PC-3 (cell line): ENCODE measurements at regions not wholly inside any gene's neighbourhood (a gene's known extent, or its start where the extent isn't known, plus 50 kb on each side); places are given as distances from the start of the nearest gene placed in this dataset.
"Not testable (repeated sequence)": the region's sequence is repeated elsewhere in the genome, so short reads cannot be mapped to it uniquely, and the experiment has no call there.

ENCODE experiments used
- ATAC-seq: fragments of 200-7000 bp; cut with Tn5 transposase; 2 replicates; pipeline ENCODE4 v1.9.1; 2020; ENCODE audit warnings: mild to moderate bottlenecking, moderate library complexity
- BruUV-seq: library from RNA; stranded (reverse); fragments of 400-500 nt; replicated peaks from 2 replicates; lab custom pipeline; 2021; lab: Mats Ljungman, UMichigan
- CTCF ChIA-PET: fragments of 300-600 bp; sonication (Branson Sonifier 250); formaldehyde crosslinking; loops from one replicate; lab custom pipeline; 2022; ENCODE audit warnings: antibody characterized with exemption; lab: Charles Lee
- POLR2A ChIA-PET: fragments of 300-600 bp; sonication (Branson Sonifier 250); formaldehyde crosslinking; loops from one replicate; lab custom pipeline; 2022; ENCODE audit warnings: antibody characterized with exemption; ENCODE audit not compliant: unreplicated experiment; lab: Charles Lee
- DNase-seq: peaks from one replicate; pipeline ENCODE4 v3.0.0-alpha.2; 2015
- H2AFZ ChIP-seq: fragments of 300-600 bp; sonication (generic); 2 replicates; pipeline ENCODE4 v1.6.0; 2016; ENCODE audit warnings: antibody characterized with exemption, low read length
- H3F3A ChIP-seq: fragments of 300-600 bp; sonication (generic); one replicate; pipeline ENCODE4 v1.6.0; 2017; ENCODE audit warnings: antibody characterized with exemption, low read length, control low read depth, mild to moderate bottlenecking; ENCODE audit not compliant: unreplicated experiment
- H3K27ac ChIP-seq: fragments of 300-600 bp; sonication (generic); 2 replicates; pipeline ENCODE4 v1.5.1; 2016; ENCODE audit warnings: mild to moderate bottlenecking, low read length
- H3K27me3 ChIP-seq: fragments of 300-600 bp; sonication (generic); 2 replicates; pipeline ENCODE4 v1.6.1; 2016; ENCODE audit warnings: low read length, mixed read lengths
- H3K36me3 ChIP-seq: fragments of 300-600 bp; sonication (generic); 2 replicates; pipeline ENCODE4 v1.6.1; 2016; ENCODE audit warnings: low read depth, mixed run types, low read length, mixed read lengths
- H3K4me1 ChIP-seq: fragments of 300-600 bp; sonication (generic); 2 replicates; pipeline ENCODE4 v1.5.1; 2016; ENCODE audit warnings: low read length; ENCODE audit not compliant: insufficient read depth
- H3K4me2 ChIP-seq: fragments of 300-600 bp; sonication (generic); 2 replicates; pipeline ENCODE4 v1.6.0; 2016; ENCODE audit warnings: low read length
- H3K4me3 ChIP-seq: fragments of 300-600 bp; sonication (generic); 2 replicates; pipeline ENCODE4 v1.5.1; 2016; ENCODE audit warnings: mild to moderate bottlenecking, low read length, mixed read lengths
- H3K79me2 ChIP-seq: fragments of 300-600 bp; sonication (generic); 2 replicates; pipeline ENCODE4 v1.6.1; 2017; ENCODE audit warnings: low read length, mixed read lengths
- H3K9ac ChIP-seq: fragments of 300-600 bp; sonication (generic); 2 replicates; pipeline ENCODE4 v1.6.0; 2016; ENCODE audit warnings: mild to moderate bottlenecking, low read length
- H3K9me2 ChIP-seq: fragments of 300-600 bp; sonication (generic); replicated peaks from 2 replicates; pipeline ENCODE4 v1.6.1; 2016; ENCODE audit warnings: mixed run types, low read length, mixed read lengths
- H3K9me3 ChIP-seq: fragments of 300-600 bp; sonication (generic); 2 replicates; pipeline ENCODE4 v1.6.1; 2016; ENCODE audit warnings: low read length, mixed read lengths
- H4K20me1 ChIP-seq: fragments of 300-600 bp; sonication (generic); 2 replicates; pipeline ENCODE4 v1.6.1; 2016; ENCODE audit warnings: low read length, mixed read lengths
- EZH2 ChIP-seq: fragments of 300-600 bp; sonication (generic); IDR thresholded peaks from one replicate; pipeline ENCODE4 v1.6.1; 2017; ENCODE audit warnings: antibody characterized with exemption, mild to moderate bottlenecking, low read length; ENCODE audit not compliant: unreplicated experiment
- EZH2phosphoT487 ChIP-seq: fragments of 300-600 bp; sonication (generic); IDR thresholded peaks from 2 replicates; pipeline ENCODE4 v1.6.1; 2018; ENCODE audit warnings: mild to moderate bottlenecking, antibody characterized with exemption, low read length, borderline replicate concordance
- intact Hi-C: fragments of 100-400 bp; cut with micrococcal nuclease; formaldehyde crosslinking; loops from 2 replicates; pipeline ENCODE4 v1.9.0; 2023
- TF ChIP-seq, protein P1 (sequence below): fragments of 300-600 bp; sonication (generic); conservative IDR thresholded peaks from 2 replicates; pipeline ENCODE4 v1.5.1; 2017; ENCODE audit warnings: antibody characterized with exemption, low read depth, mild to moderate bottlenecking, low read length

DNA sequence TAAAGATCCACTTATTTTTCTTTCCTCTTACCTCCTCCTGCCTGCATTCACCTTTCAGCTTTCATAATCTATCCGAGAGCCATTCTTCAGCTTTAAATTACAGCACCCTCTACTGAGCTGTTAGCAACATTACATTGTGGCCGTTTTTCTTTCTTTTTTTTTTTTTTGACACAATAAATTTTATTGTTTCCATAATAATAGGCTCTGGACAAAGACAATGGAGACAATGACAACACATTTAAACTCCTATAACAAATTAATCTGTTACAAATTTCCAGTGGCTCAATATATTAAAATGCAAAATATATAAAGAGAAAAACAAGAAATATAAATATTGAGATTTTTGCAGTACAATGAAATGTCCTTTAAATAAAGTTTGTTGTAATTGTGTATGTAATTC, 312.7 kb upstream of the COX7C start:
- POLR2A ChIA-PET: interaction anchor here (0.6 kb wide), 1 partner anchor 19 kb away, joined by 3 read pairs; no protein-coding TSS in a partner anchor
- intact Hi-C loops: loop anchor here (5.0 kb wide), 1 partner anchor 103 kb away; no protein-coding TSS in a partner anchor
- peak; percentile 60 for DNase-seq

DNA sequence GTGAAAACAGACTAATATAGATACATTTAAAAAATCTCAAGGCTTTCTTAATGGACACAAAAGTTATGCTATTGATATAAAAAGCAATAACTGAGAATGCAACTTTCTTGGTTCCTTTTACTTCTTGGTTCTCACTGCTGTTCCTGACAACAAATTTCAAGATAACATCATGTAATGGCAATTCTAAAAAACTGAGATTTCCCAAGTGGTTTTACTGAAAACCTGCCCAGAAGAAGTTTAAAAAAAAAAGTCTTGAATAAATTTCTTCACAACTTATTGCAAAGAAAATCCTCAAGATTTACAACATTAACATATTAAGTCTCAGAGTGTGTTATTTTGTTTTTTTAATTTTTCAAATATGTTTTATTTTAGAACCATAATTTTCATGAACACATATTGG, 302.8 kb upstream of the COX7C start:
- H3K27me3 ChIP-seq: no peaks in the 10 kb centered on the region
- H3K27ac ChIP-seq: no peak overlapping the region
- no peaks in the 10 kb centered on the region for H3K79me2 ChIP-seq
- BruUV-seq: no TSS peak
- no peaks in the 10 kb centered on the region for H3K36me3 ChIP-seq
- no peaks in the 10 kb centered on the region for H4K20me1 ChIP-seq
- ATAC-seq (no peak), DNase-seq (no peak)
- POLR2A ChIA-PET: no interaction called here
- no peak overlapping the region for H3K4me3 ChIP-seq
- TF ChIP-seq, protein P1, sequence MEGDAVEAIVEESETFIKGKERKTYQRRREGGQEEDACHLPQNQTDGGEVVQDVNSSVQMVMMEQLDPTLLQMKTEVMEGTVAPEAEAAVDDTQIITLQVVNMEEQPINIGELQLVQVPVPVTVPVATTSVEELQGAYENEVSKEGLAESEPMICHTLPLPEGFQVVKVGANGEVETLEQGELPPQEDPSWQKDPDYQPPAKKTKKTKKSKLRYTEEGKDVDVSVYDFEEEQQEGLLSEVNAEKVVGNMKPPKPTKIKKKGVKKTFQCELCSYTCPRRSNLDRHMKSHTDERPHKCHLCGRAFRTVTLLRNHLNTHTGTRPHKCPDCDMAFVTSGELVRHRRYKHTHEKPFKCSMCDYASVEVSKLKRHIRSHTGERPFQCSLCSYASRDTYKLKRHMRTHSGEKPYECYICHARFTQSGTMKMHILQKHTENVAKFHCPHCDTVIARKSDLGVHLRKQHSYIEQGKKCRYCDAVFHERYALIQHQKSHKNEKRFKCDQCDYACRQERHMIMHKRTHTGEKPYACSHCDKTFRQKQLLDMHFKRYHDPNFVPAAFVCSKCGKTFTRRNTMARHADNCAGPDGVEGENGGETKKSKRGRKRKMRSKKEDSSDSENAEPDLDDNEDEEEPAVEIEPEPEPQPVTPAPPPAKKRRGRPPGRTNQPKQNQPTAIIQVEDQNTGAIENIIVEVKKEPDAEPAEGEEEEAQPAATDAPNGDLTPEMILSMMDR: no peak
- no peak for TF ChIP-seq EZH2phosphoT487
- no peak for TF ChIP-seq EZH2
- intact Hi-C loops: no loop called here
- H3K9me3 ChIP-seq: no peaks in the 10 kb centered on the region
- no peaks in the 10 kb centered on the region for H3K9me2 ChIP-seq
- H3K4me2 ChIP-seq: no peak overlapping the region
- no peaks in the 10 kb centered on the region for H3K4me1 ChIP-seq
- no peak overlapping the region for H2AFZ ChIP-seq
- no peaks in the 10 kb centered on the region for H3F3A ChIP-seq
- H3K9ac ChIP-seq: no peak overlapping the region
- CTCF ChIA-PET: no interaction called here

More for the DNA sequence above, 312.7 kb upstream of the COX7C start:
- H3K27me3 ChIP-seq, H3K9ac ChIP-seq, H3K36me3 ChIP-seq, H3K9me3 ChIP-seq, H3K4me3 ChIP-seq, H3K27ac ChIP-seq, H2AFZ ChIP-seq, BruUV-seq, H3K9me2 ChIP-seq, H3K79me2 ChIP-seq, H4K20me1 ChIP-seq, H3F3A ChIP-seq: not testable (repeated sequence)
- peaks cover 20% of the 10 kb centered on the region for H3K4me1 ChIP-seq
- TF ChIP-seq, protein P1: peak; percentile 62
- H3K4me2 ChIP-seq: peak overlapping the region; percentile 65
- ATAC-seq: peak; percentile 46
- CTCF ChIA-PET: interaction anchor here (0.6 to 0.7 kb wide), 2 partner anchors 134 to 575 kb away, joined by 3 read pairs; no protein-coding TSS in a partner anchor

DNA sequence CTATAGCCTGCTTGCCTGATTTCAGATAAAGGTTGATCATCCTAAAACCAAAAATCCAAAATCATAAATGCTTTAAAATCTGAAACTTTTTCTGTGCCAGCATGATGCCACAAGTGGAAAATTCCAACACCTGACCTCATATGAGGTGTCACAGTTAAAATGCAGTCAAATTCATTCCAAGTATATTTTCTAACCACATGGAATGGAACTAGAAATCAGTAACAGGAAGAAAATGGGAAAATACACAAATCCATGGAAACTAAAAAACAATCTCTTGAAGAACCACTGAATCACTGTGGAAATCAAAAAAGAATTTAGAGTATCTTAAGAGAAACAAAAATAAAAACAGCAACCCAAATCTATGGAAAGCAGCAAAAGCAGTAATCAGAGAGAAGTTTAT, 297.5 kb upstream of the COX7C start:
- H3K4me1 ChIP-seq: no peaks in the 10 kb centered on the region
- no peaks in the 10 kb centered on the region for H3K9me2 ChIP-seq
- H3K9me3 ChIP-seq: no peaks in the 10 kb centered on the region
- H3K4me3 ChIP-seq: no peak overlapping the region
- BruUV-seq: no TSS peak
- no peaks in the 10 kb centered on the region for H3K79me2 ChIP-seq
- H3K4me2 ChIP-seq: no peak overlapping the region
- ChIA-PET CTCF (no interaction called here), POLR2A (no interaction called here)
- H3K27me3 ChIP-seq: no peaks in the 10 kb centered on the region
- no peaks in the 10 kb centered on the region for H3F3A ChIP-seq
- DNase-seq (no peak), ATAC-seq (no peak; the same call in 1 of the 2 replicates)
- H3K27ac ChIP-seq: no peak overlapping the region
- TF ChIP-seq, protein P1: no peak
- TF ChIP-seq EZH2phosphoT487 (no peak), EZH2 (no peak)
- no peak overlapping the region for H2AFZ ChIP-seq
- intact Hi-C loops: loop anchor here (5.0 to 10.0 kb wide), 2 partner anchors 185 to 357 kb away; no protein-coding TSS in a partner anchor
- no peak overlapping the region for H3K9ac ChIP-seq
- no peaks in the 10 kb centered on the region for H3K36me3 ChIP-seq
- no peaks in the 10 kb centered on the region for H4K20me1 ChIP-seq
